Activated CD4-positive, alpha-beta memory T cell treated with anti-CD3 and anti-CD28 coated beads, Interleukin-2, amount 10 ng/mL, durations not matched to agents 7 days and 5 days (primary cell): ENCODE measurements at regions not wholly inside any gene's neighbourhood (a gene's known extent, or its start where the extent isn't known, plus 50 kb on each side); places are given as distances from the start of the nearest gene placed in this dataset.

Experiments used
- CTCF ChIA-PET: fragments of 350-600 bp; sonication (Branson Sonifier 250); formaldehyde crosslinking; loops from one replicate; lab custom pipeline; 2021; ENCODE audit warnings: antibody characterized with exemption, inconsistent platforms; lab: Charles Lee
- POLR2A ChIA-PET: fragments of 350-600 bp; sonication (Branson Sonifier 250); formaldehyde crosslinking; loops from one replicate; lab custom pipeline; 2021; ENCODE audit warnings: antibody characterized with exemption; lab: Charles Lee
- DNase-seq: peaks from one replicate; pipeline ENCODE4 v3.0.0-alpha.2; 2020
- H3K27ac Mint-ChIP-seq: one replicate; pipeline ENCODE4 v1.8.0; 2021; ENCODE audit warnings: mild to moderate bottlenecking, mixed read lengths
- H3K27me3 Mint-ChIP-seq: one replicate; pipeline ENCODE4 v1.8.0; 2021; ENCODE audit warnings: mixed read lengths
- H3K36me3 Mint-ChIP-seq: one replicate; pipeline ENCODE4 v1.8.0; 2021; ENCODE audit warnings: low read depth, mixed read lengths
- H3K4me1 Mint-ChIP-seq: one replicate; pipeline ENCODE4 v1.8.0; 2021; ENCODE audit warnings: mixed read lengths
- H3K4me3 Mint-ChIP-seq: one replicate; pipeline ENCODE4 v1.8.0; 2021; ENCODE audit warnings: mild to moderate bottlenecking, mixed read lengths
- H3K9me3 Mint-ChIP-seq: one replicate; pipeline ENCODE4 v1.8.0; 2021; ENCODE audit warnings: mixed read lengths

GRCh38 chr1:38561725-38562124 lies 297.8 kb downstream of the RRAGC start:
- Mint-ChIP-seq H3K4me1 (peaks cover 75% of the 10 kb centered on the region), H3K27ac (no peak overlapping the region), H3K9me3 (no peaks in the 10 kb centered on the region), H3K27me3 (peaks cover 33% of the 10 kb centered on the region), H3K36me3 (no peaks in the 10 kb centered on the region), H3K4me3 (no peak overlapping the region)
- DNase-seq: no peak
- POLR2A ChIA-PET: interaction anchor here (0.6 to 1.6 kb wide), 2 partner anchors 13 to 710 kb away, joined by 3 to 7 read pairs; no protein-coding TSS in a partner anchor
- CTCF ChIA-PET: no interaction called here

GRCh38 chr1:38561110-38561509 lies 298.5 kb downstream of the RRAGC start:
- DNase-seq: no peak
- Mint-ChIP-seq H3K36me3 (no peaks in the 10 kb centered on the region), H3K27ac (peak overlapping the region; percentile 87), H3K4me1 (peaks cover 81% of the 10 kb centered on the region), H3K27me3 (peaks cover 35% of the 10 kb centered on the region), H3K4me3 (no peak overlapping the region), H3K9me3 (no peaks in the 10 kb centered on the region)
- CTCF ChIA-PET: no interaction called here
- POLR2A ChIA-PET: interaction anchor here (1.6 to 3.1 kb wide), 2 partner anchors 14 to 34 kb away, joined by 3 to 10 read pairs; no protein-coding TSS in a partner anchor

GRCh38 chr1:38560457-38560856 lies 299.1 kb downstream of the RRAGC start:
- peak overlapping the region; percentile 87 for H3K27ac Mint-ChIP-seq
- ChIA-PET POLR2A (interaction anchor here (1.3 to 3.1 kb wide), 2 partner anchors 8 to 33 kb away, joined by 3 to 10 read pairs; no protein-coding TSS in a partner anchor), CTCF (no interaction called here)
- peaks cover 87% of the 10 kb centered on the region for H3K4me1 Mint-ChIP-seq
- no peaks in the 10 kb centered on the region for H3K36me3 Mint-ChIP-seq
- peak overlapping the region; percentile 63 for H3K4me3 Mint-ChIP-seq
- DNase-seq: no peak
- H3K27me3 Mint-ChIP-seq: peaks cover 34% of the 10 kb centered on the region
- H3K9me3 Mint-ChIP-seq: no peaks in the 10 kb centered on the region

- Mint-ChIP-seq H3K27me3 (peaks cover 39% of the 10 kb centered on the region), H3K4me1 (peaks cover 85% of the 10 kb centered on the region), H3K9me3 (no peaks in the 10 kb centered on the region), H3K27ac (peak overlapping the region; percentile 87), H3K4me3 (peak overlapping the region; percentile 63), H3K36me3 (no peaks in the 10 kb centered on the region)
- ChIA-PET POLR2A (interaction anchor here (0.7 to 3.1 kb wide), 5 partner anchors 8 to 1132 kb away, joined by 3 to 10 read pairs (median 3); partner anchors contain the start of gene HPCAL4), CTCF (interaction anchor here (0.9 to 1.3 kb wide), 2 partner anchors 529 to 531 kb away, joined by 3 read pairs; no protein-coding TSS in a partner anchor)
- peak; percentile 95 for DNase-seq
Measured at GRCh38 chr1:38559446-38560165, 300.0 kb downstream of the RRAGC start.

- H3K9me3 Mint-ChIP-seq: no peaks in the 10 kb centered on the region
- H3K36me3 Mint-ChIP-seq: no peaks in the 10 kb centered on the region
- peak overlapping the region; percentile 63 for H3K4me3 Mint-ChIP-seq
- ChIA-PET POLR2A (interaction anchor here (0.7 to 3.1 kb wide), 6 partner anchors 9 to 1133 kb away, joined by 3 to 10 read pairs (median 3); partner anchors contain the start of gene HPCAL4), CTCF (interaction anchor here (0.9 to 1.3 kb wide), 2 partner anchors 529 to 530 kb away, joined by 3 read pairs; no protein-coding TSS in a partner anchor)
- peak overlapping the region; percentile 87 for H3K27ac Mint-ChIP-seq
- peaks cover 38% of the 10 kb centered on the region for H3K27me3 Mint-ChIP-seq
- DNase-seq: no peak
- peaks cover 77% of the 10 kb centered on the region for H3K4me1 Mint-ChIP-seq
Measured at GRCh38 chr1:38558500-38559445, 300.8 kb downstream of the RRAGC start.

GRCh38 chr1:38558055-38558454 lies 301.5 kb downstream of the RRAGC start:
- no peaks in the 10 kb centered on the region for H3K9me3 Mint-ChIP-seq
- H3K4me3 Mint-ChIP-seq: no peak overlapping the region
- ChIA-PET CTCF (no interaction called here), POLR2A (interaction anchor here (1.2 to 3.1 kb wide), 2 partner anchors 12 to 31 kb away, joined by 4 to 10 read pairs; no protein-coding TSS in a partner anchor)
- DNase-seq: no peak
- peak overlapping the region; percentile 21 for H3K27ac Mint-ChIP-seq
- peaks cover 35% of the 10 kb centered on the region for H3K27me3 Mint-ChIP-seq
- no peaks in the 10 kb centered on the region for H3K36me3 Mint-ChIP-seq
- peaks cover 70% of the 10 kb centered on the region for H3K4me1 Mint-ChIP-seq

GRCh38 chr1:38555594-38555993 lies 304.0 kb downstream of the RRAGC start:
- DNase-seq: no peak
- Mint-ChIP-seq H3K36me3 (no peaks in the 10 kb centered on the region), H3K4me3 (no peak overlapping the region), H3K27ac (no peak overlapping the region), H3K4me1 (peaks cover 50% of the 10 kb centered on the region), H3K9me3 (no peaks in the 10 kb centered on the region), H3K27me3 (peaks cover 35% of the 10 kb centered on the region)
- ChIA-PET CTCF (no interaction called here), POLR2A (no interaction called here)

DNA sequence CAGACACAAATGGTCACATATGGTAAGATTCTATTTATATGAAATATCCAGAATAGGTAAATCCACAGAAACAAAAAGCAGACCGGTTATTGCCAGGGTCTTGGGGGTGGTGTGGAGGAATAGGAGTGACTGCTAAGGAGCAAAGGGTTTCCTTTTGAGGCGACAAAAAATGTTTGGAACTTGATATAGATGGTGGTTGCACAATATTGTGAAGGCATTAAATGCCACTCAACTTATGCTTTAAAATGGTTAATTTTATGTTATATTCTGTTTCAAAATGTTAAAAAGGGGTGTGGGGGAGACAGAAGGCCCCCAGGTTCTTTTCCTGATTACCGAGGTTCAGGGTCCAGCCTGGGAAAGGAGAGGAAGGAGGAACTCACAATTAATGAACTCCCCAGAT lies 304.4 kb downstream of the RRAGC start:
- Mint-ChIP-seq H3K27me3 (peaks cover 39% of the 10 kb centered on the region), H3K4me1 (peaks cover 46% of the 10 kb centered on the region), H3K4me3 (no peak overlapping the region), H3K36me3 (no peaks in the 10 kb centered on the region), H3K27ac (no peak overlapping the region), H3K9me3 (no peaks in the 10 kb centered on the region)
- POLR2A ChIA-PET: no interaction called here
- CTCF ChIA-PET: no interaction called here
- DNase-seq: no peak

DNA sequence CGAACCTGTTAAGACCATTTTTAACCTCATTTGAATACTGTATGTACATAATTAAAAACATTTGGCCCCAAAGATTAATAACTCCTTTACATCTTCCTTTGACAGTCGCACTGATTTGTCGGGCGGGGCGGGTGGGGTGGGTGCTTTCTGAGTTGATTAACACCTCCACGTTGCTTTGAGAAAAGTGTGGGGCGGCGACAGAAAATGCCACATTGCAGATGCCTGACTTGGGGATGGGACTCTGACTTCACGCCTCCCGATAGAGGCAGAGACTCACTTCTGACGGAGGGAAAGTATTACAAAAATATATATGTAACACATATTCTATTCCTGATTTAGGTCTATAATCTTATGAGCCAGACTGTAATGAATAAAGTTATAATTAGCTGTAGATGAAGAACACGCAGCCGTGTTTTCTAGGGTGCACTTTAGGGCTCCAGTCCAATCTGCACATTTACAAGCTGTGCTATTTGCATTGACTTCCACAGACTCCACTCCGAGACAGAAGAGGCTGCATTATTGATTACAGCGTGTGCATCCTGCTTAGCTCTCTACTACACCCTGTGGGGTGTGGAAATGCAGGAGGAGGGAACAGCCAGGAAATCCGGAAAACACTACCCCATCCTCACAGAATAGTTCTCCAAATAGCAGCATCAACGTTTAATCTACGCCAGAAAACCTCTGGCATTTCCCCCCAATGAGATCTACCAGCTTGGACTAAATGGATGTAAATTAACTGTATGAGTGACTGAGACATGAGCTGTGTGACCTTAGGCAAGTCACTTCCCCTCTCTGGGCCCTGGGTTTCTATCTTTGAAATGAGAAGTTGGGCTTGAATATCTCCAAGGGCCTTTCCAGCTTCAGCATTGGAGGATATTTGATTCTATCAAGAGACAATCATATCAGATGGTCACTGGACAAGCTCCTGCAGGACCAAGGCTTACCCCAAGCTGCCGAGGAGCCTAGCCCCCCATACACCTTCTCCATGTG lies 308.0 kb downstream of the RRAGC start:
- CTCF ChIA-PET: interaction anchor here (0.5 to 1.0 kb wide), 2 partner anchors 62 to 1065 kb away, joined by 3 read pairs; no protein-coding TSS in a partner anchor
- POLR2A ChIA-PET: no interaction called here
- H3K36me3 Mint-ChIP-seq: no peaks in the 10 kb centered on the region
- H3K27ac Mint-ChIP-seq: no peak overlapping the region
- no peak overlapping the region for H3K4me3 Mint-ChIP-seq
- DNase-seq: no peak
- H3K4me1 Mint-ChIP-seq: peaks cover 10% of the 10 kb centered on the region
- H3K27me3 Mint-ChIP-seq: peaks cover 62% of the 10 kb centered on the region
- no peaks in the 10 kb centered on the region for H3K9me3 Mint-ChIP-seq

- Mint-ChIP-seq H3K36me3 (no peaks in the 10 kb centered on the region), H3K4me1 (no peaks in the 10 kb centered on the region), H3K27me3 (peaks cover 51% of the 10 kb centered on the region), H3K9me3 (no peaks in the 10 kb centered on the region), H3K4me3 (no peak overlapping the region), H3K27ac (no peak overlapping the region)
- POLR2A ChIA-PET: no interaction called here
- CTCF ChIA-PET: no interaction called here
- DNase-seq: no peak
Measured at GRCh38 chr1:38549191-38549590, 310.4 kb downstream of the RRAGC start.

- Mint-ChIP-seq H3K27ac (no peak overlapping the region), H3K36me3 (no peaks in the 10 kb centered on the region), H3K4me1 (no peaks in the 10 kb centered on the region), H3K4me3 (no peak overlapping the region), H3K9me3 (no peaks in the 10 kb centered on the region), H3K27me3 (peaks cover 44% of the 10 kb centered on the region)
- ChIA-PET POLR2A (no interaction called here), CTCF (no interaction called here)
- DNase-seq: no peak
Measured at GRCh38 chr1:38547321-38547720, 312.3 kb downstream of the RRAGC start.

- H3K4me1 Mint-ChIP-seq: no peaks in the 10 kb centered on the region
- H3K4me3 Mint-ChIP-seq: no peak overlapping the region
- POLR2A ChIA-PET: interaction anchor here (1.3 kb wide), 1 partner anchor 11 kb away, joined by 4 read pairs; no protein-coding TSS in a partner anchor
- no peak for DNase-seq
- no peaks in the 10 kb centered on the region for H3K9me3 Mint-ChIP-seq
- H3K27me3 Mint-ChIP-seq: peaks cover 41% of the 10 kb centered on the region
- no peaks in the 10 kb centered on the region for H3K36me3 Mint-ChIP-seq
- H3K27ac Mint-ChIP-seq: no peak overlapping the region
- CTCF ChIA-PET: no interaction called here
Measured at GRCh38 chr1:38546636-38547035, 312.9 kb downstream of the RRAGC start.
